ENCODE measurements at regions not wholly inside any gene's neighbourhood (a gene's known extent, or its start where the extent isn't known, plus 50 kb on each side); places are given as distances from the start of the nearest gene placed in this dataset.

- H3K36me3 ChIP-seq (replicated peaks; ENCODE audit: control insufficient read depth, insufficient read depth, low read length), result no peaks in the 10 kb centered on the region
- no peak overlapping the region for H3K4me3 ChIP-seq (ENCODE audit: insufficient read depth, low read depth, low read length)
- no peaks in the 10 kb centered on the region for H3K27me3 ChIP-seq (ENCODE audit: control insufficient read depth, insufficient read depth, low read length)
- DNase-seq, result no peak
Observed at GRCh38 chr10:123537188-123537961, 128.8 kb upstream of the GPR26 start.

DNA sequence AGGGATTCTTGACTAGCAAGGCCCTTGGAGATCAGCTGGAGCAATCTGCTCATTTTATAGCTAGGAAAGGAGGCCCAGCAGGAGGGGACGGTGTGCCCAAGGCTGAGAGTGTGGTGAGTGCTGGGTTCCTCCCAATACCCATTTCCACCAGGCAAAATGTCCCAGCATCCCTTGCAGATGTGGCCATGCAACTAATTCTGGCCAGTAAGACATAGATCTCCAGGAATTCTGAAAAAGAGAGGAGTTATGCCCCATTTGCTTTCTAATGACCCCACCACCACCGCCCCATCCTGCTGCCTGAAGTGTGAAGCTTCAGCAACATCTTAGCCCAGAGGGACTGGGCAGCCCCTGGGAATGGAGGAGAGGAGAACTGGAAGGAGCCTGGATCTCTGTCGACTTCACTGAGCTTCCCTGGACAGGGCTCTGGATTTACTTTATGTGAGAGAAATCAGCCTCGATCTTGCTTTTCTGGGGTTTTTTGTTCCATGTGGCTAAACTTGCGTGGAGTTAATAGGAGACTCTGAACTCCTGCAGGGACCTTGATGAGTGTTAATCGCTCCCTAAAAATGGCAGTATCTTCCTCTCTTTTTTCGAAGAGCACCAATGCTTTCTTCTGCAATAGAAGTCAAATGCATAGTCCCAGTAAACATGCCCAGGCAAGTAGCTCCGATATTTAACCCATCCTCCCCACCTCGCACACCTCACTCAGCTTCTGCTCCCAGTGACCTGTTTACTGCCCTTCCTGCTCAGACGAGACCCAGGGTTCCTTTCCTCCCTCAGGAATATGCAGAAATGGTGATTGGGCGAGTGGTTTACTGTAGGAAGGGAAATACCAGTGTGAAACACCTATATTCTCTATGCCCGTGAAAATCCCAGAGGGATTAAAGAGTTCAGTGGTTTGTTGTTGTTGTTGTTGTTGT, 127.5 kb upstream of the GPR26 start:
- no peaks in the 10 kb centered on the region for H3K36me3 ChIP-seq (replicated peaks; ENCODE audit: control insufficient read depth, insufficient read depth, low read length)
- no peak for DNase-seq
- H3K27me3 ChIP-seq (ENCODE audit: control insufficient read depth, insufficient read depth, low read length), result no peaks in the 10 kb centered on the region
- no peak overlapping the region for H3K4me3 ChIP-seq (ENCODE audit: insufficient read depth, low read depth, low read length)

DNA sequence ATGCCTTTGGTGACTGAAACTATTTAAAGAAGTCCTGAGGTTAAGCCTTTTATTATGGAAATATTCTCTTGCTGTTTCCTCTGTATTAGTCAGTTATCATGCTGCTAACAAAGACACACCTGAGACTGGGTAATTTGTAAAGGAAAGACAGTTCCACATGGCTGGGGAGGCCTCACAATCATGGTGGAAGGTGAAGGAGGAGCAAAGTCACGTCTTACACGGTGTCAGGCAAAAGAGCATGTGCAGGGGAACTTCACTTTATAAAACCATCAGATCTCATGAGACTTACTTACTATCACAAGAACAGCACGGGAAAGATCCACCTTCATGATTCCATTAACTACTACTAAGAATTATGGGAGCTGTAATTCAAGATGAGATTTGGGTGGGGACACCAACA, 121.2 kb upstream of the GPR26 start:
- no peak for DNase-seq
- Histone ChIP-seq H3K4me3 (ENCODE audit: insufficient read depth, low read depth, low read length) (no peak overlapping the region), H3K36me3 (replicated peaks; ENCODE audit: control insufficient read depth, insufficient read depth, low read length) (no peaks in the 10 kb centered on the region), H3K27me3 (ENCODE audit: control insufficient read depth, insufficient read depth, low read length) (no peaks in the 10 kb centered on the region)

DNA sequence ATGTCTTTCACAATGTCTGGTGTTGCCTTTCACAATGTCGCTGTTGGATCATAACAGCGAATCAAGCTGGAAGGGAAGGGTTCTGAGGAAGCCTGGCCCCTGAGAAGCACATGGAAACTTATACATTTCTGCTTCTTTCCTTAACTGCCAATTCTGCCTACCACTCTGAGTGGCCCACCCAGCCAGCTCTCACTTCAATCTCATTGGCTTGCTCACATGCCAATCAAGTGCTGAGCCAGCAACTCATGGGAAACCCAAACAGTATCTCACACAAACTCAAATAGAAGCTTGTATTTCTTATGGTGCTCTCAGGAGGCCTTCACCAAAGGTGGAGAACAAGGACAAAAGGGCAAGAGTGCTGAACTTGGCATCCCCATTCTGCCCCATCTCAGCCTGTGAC, 117.4 kb upstream of the GPR26 start:
- Histone ChIP-seq H3K36me3 (replicated peaks; ENCODE audit: control insufficient read depth, insufficient read depth, low read length) (no peaks in the 10 kb centered on the region), H3K4me3 (ENCODE audit: insufficient read depth, low read depth, low read length) (no peak overlapping the region), H3K27me3 (ENCODE audit: control insufficient read depth, insufficient read depth, low read length) (no peaks in the 10 kb centered on the region)
- no peak for DNase-seq

DNA sequence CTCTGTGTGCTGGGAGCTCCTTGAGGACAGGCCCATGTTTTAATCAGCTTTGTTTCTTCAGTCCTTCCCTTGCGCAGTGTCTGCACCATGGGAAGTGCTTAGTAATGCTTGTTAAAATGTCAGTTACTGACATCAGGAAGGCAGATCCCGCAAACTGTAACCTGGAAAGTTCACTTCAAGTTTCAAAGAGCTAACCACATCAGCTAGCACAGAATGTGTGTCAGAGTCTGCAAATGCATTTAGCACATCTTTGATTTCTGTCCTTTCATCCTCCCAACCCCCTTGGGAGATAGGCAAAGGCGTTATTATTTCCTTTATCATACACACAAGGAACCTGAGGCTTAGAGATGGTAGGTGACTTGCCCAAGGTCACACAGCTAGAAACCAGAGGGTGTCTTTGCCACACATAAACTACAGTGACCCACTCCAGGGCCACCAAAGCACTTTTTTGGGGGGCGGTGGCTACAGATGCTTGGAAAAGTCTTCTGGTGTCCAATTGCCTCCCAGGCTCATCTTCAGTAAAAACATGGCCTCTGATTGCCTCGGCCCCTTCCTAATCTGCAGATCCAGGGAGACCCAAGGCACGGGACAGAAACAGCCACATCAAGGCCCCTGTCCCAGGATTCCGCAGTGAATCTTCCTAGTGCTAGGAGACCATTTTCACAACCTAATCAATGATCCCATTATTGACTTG, 116.2 kb upstream of the GPR26 start:
- DNase-seq, result no peak

DNA sequence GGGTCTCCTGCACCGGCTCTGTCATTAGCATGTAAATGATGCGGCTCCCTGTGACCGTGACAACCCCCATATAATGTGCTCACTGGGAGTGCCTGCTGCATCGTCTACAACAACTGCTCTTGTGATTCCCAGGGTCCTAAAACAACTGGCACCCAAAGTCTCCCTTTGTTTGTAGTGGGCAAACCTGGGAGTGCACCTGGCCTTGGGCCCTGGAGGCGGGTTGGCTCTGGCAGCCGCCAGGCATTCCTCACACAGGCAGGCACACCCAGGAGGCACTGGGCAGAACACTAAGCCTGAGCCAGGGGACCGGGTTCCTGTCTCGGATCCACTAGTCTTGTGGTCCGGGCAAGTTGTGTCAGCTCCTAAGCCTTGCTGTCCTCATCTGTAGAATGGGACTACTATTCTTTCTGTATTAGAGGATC, 115.5 kb upstream of the GPR26 start:
- Histone ChIP-seq H3K27me3 (ENCODE audit: control insufficient read depth, insufficient read depth, low read length) (no peaks in the 10 kb centered on the region), H3K4me3 (ENCODE audit: insufficient read depth, low read depth, low read length) (no peak overlapping the region), H3K36me3 (replicated peaks; ENCODE audit: control insufficient read depth, insufficient read depth, low read length) (no peaks in the 10 kb centered on the region)
- DNase-seq, result peak; percentile 66

More for the DNA sequence above, 116.2 kb upstream of the GPR26 start:
- Histone ChIP-seq H3K36me3 (replicated peaks; ENCODE audit: control insufficient read depth, insufficient read depth, low read length) (no peaks in the 10 kb centered on the region), H3K27me3 (ENCODE audit: control insufficient read depth, insufficient read depth, low read length) (no peaks in the 10 kb centered on the region), H3K4me3 (ENCODE audit: insufficient read depth, low read depth, low read length) (no peak overlapping the region)

- H3K4me3 ChIP-seq (ENCODE audit: insufficient read depth, low read depth, low read length), result no peak overlapping the region
- no peaks in the 10 kb centered on the region for H3K27me3 ChIP-seq (ENCODE audit: control insufficient read depth, insufficient read depth, low read length)
- H3K36me3 ChIP-seq (replicated peaks; ENCODE audit: control insufficient read depth, insufficient read depth, low read length), result no peaks in the 10 kb centered on the region
- DNase-seq, result no peak
Observed at GRCh38 chr10:123551259-123551658, 114.9 kb upstream of the GPR26 start.

DNA sequence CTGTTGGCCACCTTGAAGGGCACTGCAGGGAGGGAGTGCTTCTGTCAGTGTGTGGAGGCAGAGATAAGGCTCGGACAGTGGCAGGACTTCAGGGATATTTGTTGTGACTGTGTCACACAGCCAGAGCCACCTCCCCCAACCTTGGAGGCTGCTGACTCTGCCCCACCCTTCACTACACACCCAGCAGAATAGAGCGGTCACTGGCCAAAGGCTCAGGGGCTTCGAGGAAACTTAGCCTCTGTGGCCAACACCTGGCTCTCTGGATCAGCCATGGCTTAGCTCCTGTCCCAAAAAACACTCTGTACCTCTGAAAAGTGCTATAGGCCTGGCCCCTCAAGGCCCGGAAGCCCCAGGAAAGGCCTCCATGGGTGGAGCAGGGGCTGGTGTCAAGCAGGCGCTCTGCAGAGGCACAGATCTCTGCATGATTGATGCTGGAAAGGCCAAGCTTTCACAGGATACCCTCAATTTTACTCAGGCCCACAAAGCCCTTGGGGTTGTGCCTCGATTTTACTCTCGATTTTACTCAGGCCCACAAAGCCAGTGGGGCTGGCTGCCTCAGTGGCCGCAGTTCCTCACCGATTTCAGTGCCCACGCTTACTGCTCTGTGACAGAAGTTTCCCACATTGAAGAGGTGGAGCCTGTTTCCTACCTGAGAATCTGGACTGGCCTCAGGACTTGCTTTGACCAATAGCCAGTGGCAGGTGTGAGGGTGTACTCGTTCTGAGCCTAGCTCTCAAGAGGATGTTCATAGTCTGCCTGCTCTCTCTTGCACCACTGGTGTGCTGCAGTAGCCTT, 113.2 kb upstream of the GPR26 start:
- no peaks in the 10 kb centered on the region for H3K27me3 ChIP-seq (ENCODE audit: control insufficient read depth, insufficient read depth, low read length)
- DNase-seq, result no peak

GRCh38 chr10:123553810-123554430, 112.2 kb upstream of the GPR26 start:
- Histone ChIP-seq H3K4me3 (ENCODE audit: insufficient read depth, low read depth, low read length) (no peak overlapping the region), H3K27me3 (ENCODE audit: control insufficient read depth, insufficient read depth, low read length) (no peaks in the 10 kb centered on the region), H3K36me3 (replicated peaks; ENCODE audit: control insufficient read depth, insufficient read depth, low read length) (no peaks in the 10 kb centered on the region)
- no peak for DNase-seq

More for the DNA sequence above, 113.2 kb upstream of the GPR26 start:
- no peak overlapping the region for H3K4me3 ChIP-seq (ENCODE audit: insufficient read depth, low read depth, low read length)
- H3K36me3 ChIP-seq (replicated peaks; ENCODE audit: control insufficient read depth, insufficient read depth, low read length), result no peaks in the 10 kb centered on the region

DNA sequence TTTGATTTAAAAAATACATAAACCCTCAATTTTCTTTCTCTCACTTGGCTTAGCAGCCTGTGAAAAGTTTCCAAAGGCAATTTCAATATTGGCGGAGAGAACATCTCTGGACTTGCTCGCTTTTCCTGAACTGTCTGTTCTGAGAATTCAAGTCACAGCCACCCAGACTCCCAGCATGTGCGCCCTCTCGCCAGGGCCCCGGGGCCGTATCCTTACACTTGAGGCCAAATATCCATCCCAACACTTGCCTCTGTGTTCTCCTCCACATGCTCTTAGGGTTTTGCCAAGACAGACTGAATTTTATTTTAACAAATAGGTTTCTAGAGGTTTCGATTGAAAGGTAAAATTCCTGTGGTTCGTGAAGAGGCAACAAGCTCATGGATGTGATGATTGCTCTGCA, 111.5 kb upstream of the GPR26 start:
- no peak for DNase-seq
- Histone ChIP-seq H3K27me3 (ENCODE audit: control insufficient read depth, insufficient read depth, low read length) (no peaks in the 10 kb centered on the region), H3K36me3 (replicated peaks; ENCODE audit: control insufficient read depth, insufficient read depth, low read length) (no peaks in the 10 kb centered on the region), H3K4me3 (ENCODE audit: insufficient read depth, low read depth, low read length) (no peak overlapping the region)

DNA sequence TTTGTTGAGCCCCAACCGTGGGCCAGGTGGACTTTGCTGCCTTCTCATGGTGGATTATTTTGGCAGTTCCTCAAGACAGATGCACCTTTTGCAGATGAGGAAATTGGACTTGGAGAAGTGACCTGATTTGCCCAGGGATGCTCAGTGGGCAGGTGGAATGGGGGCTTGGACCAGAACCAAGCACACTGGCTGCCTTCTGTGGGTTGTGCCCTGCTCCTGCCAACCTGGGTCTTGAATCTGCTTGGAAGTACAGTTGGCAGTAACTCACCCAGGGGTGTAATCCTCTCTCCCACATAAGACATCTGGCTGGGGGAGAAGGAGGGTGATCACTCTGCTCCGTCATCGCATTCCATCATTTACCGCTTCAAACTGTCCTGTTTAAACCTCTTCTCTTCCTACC, 110.5 kb upstream of the GPR26 start:
- no peaks in the 10 kb centered on the region for H3K27me3 ChIP-seq (ENCODE audit: control insufficient read depth, insufficient read depth, low read length)
- peak; percentile 9 for DNase-seq
- no peak overlapping the region for H3K4me3 ChIP-seq (ENCODE audit: insufficient read depth, low read depth, low read length)
- H3K36me3 ChIP-seq (replicated peaks; ENCODE audit: control insufficient read depth, insufficient read depth, low read length), result no peaks in the 10 kb centered on the region

- Histone ChIP-seq H3K36me3 (replicated peaks; ENCODE audit: control insufficient read depth, insufficient read depth, low read length) (no peaks in the 10 kb centered on the region), H3K27me3 (ENCODE audit: control insufficient read depth, insufficient read depth, low read length) (no peaks in the 10 kb centered on the region), H3K4me3 (ENCODE audit: insufficient read depth, low read depth, low read length) (no peak overlapping the region)
- DNase-seq, result peak; percentile 12
Observed at GRCh38 chr10:123556049-123556448, 110.1 kb upstream of the GPR26 start.

- no peaks in the 10 kb centered on the region for H3K27me3 ChIP-seq (ENCODE audit: control insufficient read depth, insufficient read depth, low read length)
- DNase-seq, result peak; percentile 19
- H3K36me3 ChIP-seq (replicated peaks; ENCODE audit: control insufficient read depth, insufficient read depth, low read length), result no peaks in the 10 kb centered on the region
- no peak overlapping the region for H3K4me3 ChIP-seq (ENCODE audit: insufficient read depth, low read depth, low read length)
Observed at GRCh38 chr10:123556736-123557135, 109.4 kb upstream of the GPR26 start.
